HG03060 (cell line): ENCODE measurements at regions not wholly inside any gene's neighbourhood (a gene's known extent, or its start where the extent isn't known, plus 50 kb on each side); places are given as distances from the start of the nearest gene placed in this dataset.
"Not testable (repeated sequence)": the region's sequence is repeated elsewhere in the genome, so short reads cannot be mapped to it uniquely, and the experiment has no call there.

ENCODE experiments used
- ATAC-seq: cut with Tn5 transposase; IDR thresholded peaks from one replicate; pipeline ENCODE4 v1.9.1; 2021; ENCODE audit warnings: low read depth, moderate number of reproducible peaks; ENCODE audit not compliant: unreplicated experiment

DNA sequence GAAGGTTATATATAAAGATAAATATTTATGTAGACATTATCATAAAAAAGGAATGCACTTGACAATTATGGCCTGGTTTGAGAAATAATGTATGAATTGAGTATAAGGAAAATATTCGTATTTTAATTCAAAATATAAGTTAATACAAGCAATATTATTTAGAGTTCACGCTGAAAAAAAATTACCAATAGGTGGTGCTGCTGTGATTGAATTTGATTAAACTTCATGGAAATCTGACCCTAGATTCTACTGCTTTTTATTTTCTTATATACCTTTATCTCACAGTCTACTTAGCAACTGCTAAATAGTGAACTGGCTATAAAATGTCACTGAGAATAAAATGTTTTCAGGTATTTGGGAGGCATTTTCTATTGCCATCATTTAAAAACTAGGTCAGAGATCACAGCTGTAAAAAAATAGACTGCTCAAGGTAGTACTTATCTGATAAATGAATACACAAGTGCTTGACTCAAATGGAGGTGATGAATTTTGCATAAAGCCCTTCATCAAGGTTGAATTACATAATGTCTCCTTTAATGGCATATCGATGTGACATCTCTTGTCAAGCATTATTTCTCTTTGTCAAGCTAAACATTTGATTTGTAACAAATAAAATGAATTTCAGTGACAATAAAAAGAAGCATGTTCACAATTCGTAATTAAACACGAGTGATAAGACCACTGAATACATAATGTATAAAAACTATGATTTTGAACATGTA lies 1638.8 kb upstream of the PCDH7 start:
- ATAC-seq, result no peak

DNA sequence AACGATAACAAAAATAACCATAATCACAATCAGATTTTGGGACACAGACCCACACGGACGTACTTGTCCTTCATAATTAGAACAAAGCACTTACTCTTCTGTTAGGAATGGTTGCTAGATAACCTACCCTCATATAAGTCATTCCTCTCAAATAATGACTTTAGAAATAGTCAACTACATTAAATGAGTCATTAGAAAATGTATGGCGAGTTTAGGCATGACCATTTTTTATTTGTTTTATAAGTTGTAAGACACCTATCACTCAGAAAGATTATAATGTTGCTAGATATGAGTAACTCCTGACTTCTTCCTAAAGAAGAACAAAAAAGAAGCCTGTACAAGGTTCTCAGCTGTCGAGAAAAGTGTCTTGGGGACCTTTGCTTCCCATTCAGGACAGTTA lies 1637.5 kb upstream of the PCDH7 start:
- no peak for ATAC-seq

DNA sequence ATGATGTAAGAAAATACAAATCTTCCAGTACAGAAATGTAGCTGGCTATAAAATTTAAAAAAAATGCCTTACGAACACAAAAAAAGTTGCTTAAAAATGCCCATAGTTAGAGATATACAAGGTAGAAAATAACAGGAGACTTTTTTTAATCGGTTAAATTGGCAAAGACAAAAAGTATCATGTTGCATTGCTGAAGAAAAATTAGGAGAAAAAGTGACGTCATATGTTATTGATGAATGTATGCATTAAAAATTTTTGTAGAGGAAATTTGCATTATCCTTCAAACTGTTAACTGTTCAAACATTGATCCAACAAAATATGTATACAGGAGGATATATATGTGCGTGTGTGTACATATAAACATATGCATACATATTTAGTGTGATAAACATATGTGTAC lies 1634.4 kb upstream of the PCDH7 start:
- ATAC-seq, result no peak

DNA sequence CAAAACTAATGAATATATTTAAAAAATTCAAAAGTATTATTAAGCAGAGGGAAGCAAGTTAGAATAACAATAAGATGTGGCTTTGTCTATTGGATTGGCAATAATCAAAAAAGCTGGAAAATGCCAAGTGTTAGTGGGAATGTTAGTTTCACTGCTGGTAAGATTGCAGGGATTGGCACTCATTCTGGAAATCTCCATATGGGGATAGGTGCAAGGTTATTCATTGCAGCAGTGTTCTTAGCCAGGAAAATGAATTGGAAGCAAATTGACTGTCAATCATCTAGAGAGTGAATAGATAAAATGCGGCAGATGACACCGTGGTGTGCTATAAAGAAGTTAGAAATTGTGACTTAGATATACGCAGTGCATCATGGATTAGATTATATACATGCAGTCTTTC lies 1615.5 kb upstream of the PCDH7 start:
- no peak for ATAC-seq

DNA sequence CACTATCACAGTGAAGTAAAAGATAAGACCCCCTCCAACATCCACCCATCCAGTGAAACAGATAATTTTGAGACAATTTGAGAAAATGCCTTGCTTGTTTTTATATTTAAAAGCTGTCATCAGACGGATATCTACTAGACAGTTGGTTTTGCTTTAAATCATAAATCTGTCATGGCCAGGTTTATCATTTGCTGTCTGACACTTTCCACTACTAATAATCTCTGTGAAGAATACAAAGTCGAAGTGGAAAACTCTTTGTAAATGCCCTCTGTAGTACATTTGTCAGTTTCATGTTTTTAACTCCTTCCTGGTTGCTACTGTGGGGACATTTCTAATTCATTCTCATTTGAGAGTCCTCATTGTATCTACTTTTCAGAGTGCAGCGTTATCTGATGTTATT lies 1606.2 kb upstream of the PCDH7 start:
- no peak for ATAC-seq

DNA sequence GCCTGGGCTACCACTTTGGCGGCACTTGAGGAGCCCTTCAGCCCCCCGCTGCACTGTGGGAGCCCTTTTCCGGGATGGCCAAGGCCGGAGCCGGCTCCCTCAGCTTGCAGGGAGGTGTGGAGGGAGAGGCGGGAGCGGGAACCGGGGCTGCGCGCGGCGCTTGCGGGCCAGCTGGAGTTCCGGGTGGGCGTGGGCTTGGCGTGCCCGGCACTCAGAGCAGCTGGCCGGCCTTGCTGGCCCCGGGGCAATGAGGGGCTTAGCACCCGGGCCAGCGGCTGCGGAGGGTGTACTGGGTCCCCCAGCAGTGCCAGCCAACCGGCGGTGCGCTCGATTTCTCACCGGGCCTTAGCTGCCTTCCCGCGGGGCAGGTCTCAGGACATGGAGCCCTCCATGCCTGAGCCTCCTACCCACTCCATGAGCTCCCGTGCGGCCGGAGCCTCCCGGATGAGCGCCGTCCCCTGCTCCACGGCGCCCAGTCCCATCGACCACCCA lies 1602.9 kb upstream of the PCDH7 start:
- not testable (repeated sequence) for ATAC-seq

DNA sequence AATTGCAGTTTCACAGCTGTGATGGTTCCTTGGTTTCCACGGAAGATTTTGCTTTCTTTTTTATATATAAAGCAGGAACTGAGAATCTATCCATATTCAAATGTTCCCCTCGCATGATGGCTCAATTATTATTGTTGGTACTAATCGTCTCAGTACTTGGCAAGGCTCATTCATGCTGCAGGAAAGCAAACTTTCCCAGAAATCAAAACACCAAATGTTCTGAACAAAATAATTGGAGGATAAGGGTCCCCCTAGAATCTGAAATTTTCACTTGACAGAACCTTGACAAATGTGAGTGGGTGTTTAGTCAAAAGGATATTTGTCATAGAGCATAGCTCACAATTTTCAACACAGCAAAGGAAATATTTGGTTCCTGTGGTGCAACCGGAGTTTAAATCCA lies 1598.6 kb upstream of the PCDH7 start:
- ATAC-seq, result no peak

DNA sequence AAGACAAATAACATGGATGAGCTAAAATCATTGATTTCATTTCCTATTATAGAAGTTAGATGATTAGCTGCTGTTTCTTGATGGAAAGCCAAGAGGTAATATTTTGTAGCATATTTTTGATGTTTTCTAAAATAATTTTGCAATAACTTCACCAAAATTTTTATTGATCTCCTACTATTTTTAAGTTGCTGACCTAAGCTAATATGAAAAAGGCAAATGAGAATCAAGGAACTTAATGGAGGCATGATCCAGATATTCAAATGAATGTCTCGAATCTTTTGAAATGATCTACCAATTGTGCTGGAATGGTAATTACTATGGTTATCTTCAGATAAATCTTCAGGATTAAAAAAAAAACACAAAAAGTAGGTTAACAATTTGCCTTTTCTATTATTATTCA lies 1591.4 kb upstream of the PCDH7 start:
- no peak for ATAC-seq

DNA sequence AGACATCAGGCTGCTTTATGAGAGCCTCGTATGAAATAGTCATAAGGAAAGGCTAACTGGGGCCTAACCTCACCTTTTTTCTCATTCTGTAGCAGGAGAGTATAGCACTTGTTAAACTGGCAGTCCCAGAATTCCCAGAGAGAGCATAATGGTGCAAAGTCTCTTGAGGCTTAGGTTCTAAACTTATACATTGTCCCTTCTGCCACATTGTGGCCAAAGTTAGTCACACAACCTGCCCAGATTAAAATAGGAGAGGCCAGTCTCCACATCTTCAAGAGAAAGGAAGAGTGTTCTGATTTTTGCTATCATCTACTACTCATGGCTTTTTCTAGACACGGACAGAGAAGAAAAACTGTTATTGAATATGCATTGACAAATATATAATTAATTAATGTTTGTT lies 1588.9 kb upstream of the PCDH7 start:
- ATAC-seq, result no peak

DNA sequence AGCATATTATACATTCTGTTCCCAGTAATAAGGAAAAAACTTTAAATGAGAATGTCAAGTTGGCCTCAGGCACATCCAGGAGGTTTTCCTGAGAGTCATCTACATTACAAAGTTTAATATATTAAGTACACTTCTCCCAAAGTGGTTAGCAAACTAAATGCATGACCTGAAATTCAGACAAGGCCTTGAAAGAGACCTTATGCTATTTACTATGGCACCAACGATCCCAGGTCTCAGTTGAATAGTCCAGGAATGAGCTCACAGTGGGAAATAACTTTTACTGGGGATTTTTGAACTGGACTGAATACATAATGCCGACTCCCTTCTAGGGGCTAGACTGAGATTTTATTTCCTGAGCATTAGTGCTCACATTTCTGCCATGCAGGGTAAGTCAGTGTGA lies 1577.5 kb upstream of the PCDH7 start:
- ATAC-seq, result no peak

DNA sequence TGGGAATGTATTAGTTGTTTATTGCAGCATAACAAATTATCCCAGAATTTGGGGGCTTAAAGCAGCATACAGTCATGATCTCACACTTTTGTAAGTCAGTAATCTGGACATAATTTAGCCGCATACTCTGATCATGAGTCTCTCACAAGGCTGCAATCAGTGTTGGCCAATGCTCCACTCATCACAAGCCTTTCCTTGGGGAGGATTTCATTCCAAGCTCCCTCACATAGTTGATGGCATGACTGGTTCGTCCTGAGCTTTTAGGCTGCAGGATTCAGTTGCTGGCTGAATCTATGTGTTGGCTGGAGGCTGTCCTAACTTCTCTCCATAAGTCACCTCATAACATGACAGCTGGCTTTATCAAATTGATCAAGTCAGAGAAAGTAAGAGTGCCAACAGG lies 1568.6 kb upstream of the PCDH7 start:
- ATAC-seq, result no peak

DNA sequence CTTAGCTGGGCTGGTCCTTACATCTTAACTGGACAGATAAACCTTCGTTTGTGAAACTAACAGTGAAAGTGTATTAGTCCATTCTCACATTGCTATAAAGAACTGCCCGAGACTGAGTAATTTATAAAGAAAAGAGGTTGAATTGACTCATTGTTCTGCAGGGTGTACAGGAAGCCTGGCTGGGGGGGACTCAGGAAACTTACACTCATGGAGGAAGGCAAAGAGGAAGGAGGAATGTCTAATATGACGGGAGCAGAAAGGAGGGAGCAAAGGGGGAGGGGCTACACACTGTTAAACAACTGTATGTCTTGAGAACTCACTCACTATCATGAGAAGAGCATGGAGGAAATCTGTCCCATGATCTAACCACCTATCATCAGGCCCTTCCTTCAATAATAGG lies 1566.5 kb upstream of the PCDH7 start:
- no peak for ATAC-seq

DNA sequence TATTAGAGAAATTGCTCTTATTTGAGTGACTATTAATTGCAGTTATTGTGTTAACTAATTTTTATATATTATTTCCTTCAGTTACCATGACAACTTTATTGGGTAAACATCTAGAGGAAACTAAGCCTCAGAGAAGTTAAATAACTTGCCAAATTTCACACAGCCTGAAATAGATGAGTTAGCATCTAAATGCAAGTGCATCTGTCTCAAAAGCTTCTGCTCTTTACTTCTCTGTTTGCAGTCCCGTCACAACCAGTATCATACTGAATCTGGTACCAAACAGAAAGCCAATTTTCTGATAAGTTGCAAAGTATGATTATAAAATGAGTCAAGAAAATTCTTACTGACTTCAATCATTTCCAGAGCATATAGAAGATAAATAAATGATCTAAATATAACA lies 1544.9 kb upstream of the PCDH7 start:
- no peak for ATAC-seq

DNA sequence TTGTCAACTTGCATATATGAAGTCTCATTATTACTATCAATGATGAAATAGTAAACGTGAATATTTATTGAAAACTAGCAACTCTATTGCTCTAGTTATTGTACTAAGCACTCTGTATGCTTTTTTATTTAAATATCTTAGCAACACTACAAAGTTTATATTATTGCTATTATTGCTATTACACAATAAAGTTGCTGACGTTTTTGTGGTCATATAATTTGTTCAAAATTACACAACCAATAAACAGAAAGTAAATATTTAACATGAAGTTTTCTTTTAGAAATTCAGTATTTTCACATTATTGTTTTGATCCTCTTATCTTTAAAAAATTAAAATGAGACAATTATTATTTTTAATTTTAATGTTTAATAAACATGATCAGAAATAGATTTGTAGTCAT lies 1521.1 kb upstream of the PCDH7 start:
- ATAC-seq, result no peak

DNA sequence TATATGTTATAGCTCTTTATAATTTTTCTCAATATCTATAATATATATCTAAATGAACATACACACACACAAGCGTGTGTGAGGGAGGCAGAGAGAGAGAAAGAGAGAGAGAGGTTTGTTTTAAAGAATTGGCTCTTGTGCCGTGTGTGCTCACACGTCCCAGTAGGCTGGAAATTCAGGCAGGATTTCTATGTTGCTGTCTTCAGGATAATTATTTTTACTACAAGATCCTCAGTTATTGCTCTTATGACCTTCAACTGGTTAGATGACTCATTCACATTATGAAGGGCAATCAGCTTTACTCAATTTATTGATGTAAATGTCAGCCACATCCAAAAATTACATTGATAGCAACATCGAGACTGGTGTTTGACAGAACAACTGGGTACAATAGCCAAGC lies 1520.7 kb upstream of the PCDH7 start:
- no peak for ATAC-seq

DNA sequence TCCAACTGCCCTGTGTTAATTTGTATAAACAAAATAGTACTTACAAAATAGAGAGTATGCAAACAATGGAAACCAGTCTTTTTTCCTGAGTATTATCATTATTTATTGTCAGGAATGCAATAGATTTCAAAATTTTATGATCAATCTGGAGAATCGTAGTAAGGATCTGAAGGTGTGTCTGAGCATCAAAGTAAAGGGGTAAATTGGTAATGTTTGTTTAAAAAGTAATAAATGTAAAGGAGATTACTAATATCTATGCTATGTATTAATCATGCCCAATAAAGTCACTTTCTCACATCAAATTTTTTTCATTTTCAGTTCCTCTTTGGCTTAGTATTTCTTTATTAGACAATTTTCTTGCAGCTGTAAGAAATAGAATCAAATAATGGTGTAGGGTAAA lies 1507.1 kb upstream of the PCDH7 start:
- ATAC-seq, result no peak

DNA sequence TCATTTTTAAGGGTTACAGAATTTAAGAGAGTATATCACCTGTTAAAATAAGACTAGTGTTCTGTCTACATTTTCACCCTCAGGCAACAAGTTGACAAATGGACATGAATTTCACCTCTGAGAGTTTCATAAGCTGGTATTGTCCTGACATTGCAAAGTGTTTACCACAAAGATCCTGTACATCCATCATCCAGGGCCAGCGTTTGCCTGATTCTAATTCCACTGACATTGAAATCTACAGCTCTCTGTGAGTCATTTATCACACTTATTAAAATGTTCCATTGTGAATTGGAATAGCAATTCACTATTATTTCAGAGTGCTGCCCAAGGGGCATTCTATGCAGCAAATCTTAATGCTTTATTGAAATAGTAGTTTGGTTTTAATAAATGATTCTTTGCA lies 1499.4 kb upstream of the PCDH7 start:
- ATAC-seq, result no peak

DNA sequence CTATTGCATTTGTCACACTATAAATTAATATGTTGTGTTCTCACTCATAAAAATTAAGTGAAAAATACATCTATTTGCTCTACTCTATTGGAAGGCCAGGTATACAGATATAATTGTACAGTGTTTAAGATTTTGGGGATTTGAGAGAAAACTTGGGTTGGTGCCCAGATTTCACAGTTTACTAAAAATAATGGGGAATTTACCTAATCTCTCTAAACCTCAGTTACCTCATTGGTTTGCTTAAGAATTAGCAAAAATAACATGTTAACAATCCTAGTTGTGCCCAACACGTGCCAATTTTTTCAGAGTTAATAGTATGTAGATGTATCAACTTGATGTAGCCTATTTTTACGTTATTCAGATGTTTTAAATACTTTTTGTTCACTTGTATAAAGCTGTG lies 1495.3 kb upstream of the PCDH7 start:
- ATAC-seq, result no peak

DNA sequence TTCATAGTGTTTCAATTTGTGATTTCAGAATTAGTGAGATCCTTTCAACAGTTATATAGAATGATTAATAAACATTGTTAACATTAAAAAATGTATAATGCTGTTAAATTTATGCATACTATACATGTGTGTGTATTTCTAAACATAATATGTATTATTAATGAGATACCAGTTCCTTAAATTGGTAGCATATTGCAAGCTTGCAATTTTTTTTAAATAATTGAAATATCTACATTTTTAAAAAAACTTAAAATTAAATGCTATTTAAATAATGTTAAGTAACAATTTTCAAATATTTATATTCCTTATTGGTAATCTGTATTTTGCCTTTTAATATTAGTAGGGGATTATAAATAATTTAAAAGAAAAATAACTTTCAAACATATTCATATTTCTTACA lies 1479.5 kb upstream of the PCDH7 start:
- ATAC-seq, result no peak

DNA sequence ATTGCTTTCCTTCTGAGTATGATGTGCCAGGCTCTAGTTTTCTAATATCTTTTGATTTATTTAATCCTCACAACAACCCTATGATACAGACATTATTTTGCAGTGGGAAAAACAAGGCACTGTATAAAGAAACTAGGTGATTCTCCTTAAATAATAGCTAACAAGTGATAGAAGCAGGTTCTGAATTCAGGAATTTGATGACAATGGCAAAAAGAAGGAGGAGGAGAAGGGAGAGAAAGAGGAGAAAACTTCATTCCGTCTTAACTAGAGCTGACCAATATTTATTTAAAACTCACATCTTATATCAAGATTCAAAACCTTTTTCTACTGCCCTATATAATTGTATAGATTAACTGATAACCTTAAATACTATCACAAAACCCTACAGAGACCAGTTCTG lies 1477.1 kb upstream of the PCDH7 start:
- ATAC-seq, result no peak

DNA sequence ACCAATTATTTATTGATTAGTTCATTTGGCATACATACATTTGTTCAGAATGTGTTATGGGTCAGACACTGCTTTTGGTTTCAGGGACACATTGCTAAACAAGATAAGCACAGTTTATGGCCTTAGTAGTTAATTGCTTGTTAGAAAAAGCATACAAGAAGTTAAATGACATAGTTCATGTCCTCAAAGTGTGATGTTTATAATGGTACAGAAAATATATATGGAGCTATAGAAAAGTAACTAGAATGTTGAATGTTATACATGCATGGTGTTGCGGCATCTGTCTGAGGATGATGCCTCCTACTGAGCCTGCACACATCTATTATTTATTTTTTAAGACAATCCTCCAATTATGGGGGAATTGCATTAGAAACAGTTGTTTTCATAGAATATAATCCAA lies 1476.3 kb upstream of the PCDH7 start:
- no peak for ATAC-seq

DNA sequence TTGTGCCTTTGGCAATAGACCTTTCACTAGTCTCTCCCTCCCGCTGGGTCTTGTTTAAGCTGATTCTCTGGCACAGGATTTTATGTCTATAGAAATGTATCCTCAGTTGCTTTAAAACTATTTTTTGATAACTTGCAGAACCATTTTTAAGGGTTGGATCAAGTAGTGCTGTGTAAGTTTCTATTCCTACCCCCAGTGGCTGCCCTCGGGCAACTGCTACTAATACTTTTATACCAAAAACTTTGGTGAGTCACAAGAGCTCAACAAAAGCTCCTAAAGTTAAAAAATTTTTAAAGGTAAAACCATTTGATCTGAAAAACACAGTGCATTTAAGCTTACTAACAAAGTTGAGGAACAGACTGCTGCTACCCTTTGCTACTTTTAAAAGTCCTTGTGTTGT lies 1460.6 kb upstream of the PCDH7 start:
- ATAC-seq, result no peak

DNA sequence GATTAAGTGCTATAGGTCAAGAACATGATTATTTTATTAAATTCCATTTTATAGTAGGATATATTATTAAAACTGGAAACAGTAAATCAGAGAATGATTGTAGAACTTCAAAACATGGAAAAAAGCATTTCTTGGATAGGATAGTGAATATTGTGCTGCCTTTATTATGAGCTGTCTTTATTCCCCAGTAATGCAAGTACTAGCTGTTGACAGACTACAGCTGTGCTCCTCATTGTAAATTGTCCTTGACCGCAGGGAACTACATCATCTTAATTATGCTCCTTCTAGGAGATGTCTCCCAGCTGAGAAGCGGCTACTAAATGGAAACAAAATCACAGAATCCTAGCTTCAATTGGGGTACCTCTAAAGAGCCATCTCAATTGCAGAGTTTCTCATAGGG lies 1457.2 kb upstream of the PCDH7 start:
- ATAC-seq, result no peak
